GM12892 (cell line): ENCODE measurements at regions not wholly inside any gene's neighbourhood (a gene's known extent, or its start where the extent isn't known, plus 50 kb on each side); places are given as distances from the start of the nearest gene placed in this dataset.
"Not testable (repeated sequence)": the region's sequence is repeated elsewhere in the genome, so short reads cannot be mapped to it uniquely, and the experiment has no call there.

Experiments used
- DNase-seq: peaks from one replicate; pipeline ENCODE4 v3.0.0; 2011; ENCODE audit not compliant: insufficient read length
- FAIRE-seq: peaks from 2 replicates; lab custom pipeline; 2011; peaks lifted over from hg19 to GRCh38; lab: Jason Lieb, UNC
- POLR2A ChIP-seq: IDR thresholded peaks from 2 replicates; pipeline ENCODE4 v1.6.1; 2011; ENCODE audit warnings: low read depth, low read length, control low read depth
- POLR2AphosphoS5 ChIP-seq: IDR thresholded peaks from 2 replicates; pipeline ENCODE4 v1.6.1; 2011; ENCODE audit warnings: low read depth, low read length, control low read depth
- TAF1 ChIP-seq: IDR thresholded peaks from 2 replicates; pipeline ENCODE4 v1.6.1; 2011; ENCODE audit warnings: low read depth, mild to moderate bottlenecking, control low read depth, low read length, borderline replicate concordance

- no peak for FAIRE-seq
- TF ChIP-seq POLR2AphosphoS5 (no peak), POLR2A (no peak), TAF1 (no peak)
- no peak for DNase-seq
These were observed 134.1 kb upstream of the LMNTD1 start for GRCh38 chr12:25687226-25687625.

- FAIRE-seq, DNase-seq: not testable (repeated sequence)
These were observed 135.8 kb upstream of the LMNTD1 start for GRCh38 chr12:25688851-25689250.

- no peak for DNase-seq
- FAIRE-seq, result no peak
- TF ChIP-seq TAF1 (no peak), POLR2A (no peak), POLR2AphosphoS5 (no peak)
These were observed 137.0 kb upstream of the LMNTD1 start for GRCh38 chr12:25689996-25690501.

- TF ChIP-seq TAF1 (no peak), POLR2AphosphoS5 (no peak), POLR2A (no peak)
- no peak for DNase-seq
- no peak for FAIRE-seq
These were observed 138.1 kb upstream of the LMNTD1 start for GRCh38 chr12:25690996-25691864.

- no peak for TF ChIP-seq POLR2AphosphoS5
- no peak for TF ChIP-seq POLR2A
- TF ChIP-seq TAF1, result no peak
- FAIRE-seq (no peak), DNase-seq (no peak)
These were observed 138.7 kb upstream of the LMNTD1 start for GRCh38 chr12:25691865-25692114.

DNA sequence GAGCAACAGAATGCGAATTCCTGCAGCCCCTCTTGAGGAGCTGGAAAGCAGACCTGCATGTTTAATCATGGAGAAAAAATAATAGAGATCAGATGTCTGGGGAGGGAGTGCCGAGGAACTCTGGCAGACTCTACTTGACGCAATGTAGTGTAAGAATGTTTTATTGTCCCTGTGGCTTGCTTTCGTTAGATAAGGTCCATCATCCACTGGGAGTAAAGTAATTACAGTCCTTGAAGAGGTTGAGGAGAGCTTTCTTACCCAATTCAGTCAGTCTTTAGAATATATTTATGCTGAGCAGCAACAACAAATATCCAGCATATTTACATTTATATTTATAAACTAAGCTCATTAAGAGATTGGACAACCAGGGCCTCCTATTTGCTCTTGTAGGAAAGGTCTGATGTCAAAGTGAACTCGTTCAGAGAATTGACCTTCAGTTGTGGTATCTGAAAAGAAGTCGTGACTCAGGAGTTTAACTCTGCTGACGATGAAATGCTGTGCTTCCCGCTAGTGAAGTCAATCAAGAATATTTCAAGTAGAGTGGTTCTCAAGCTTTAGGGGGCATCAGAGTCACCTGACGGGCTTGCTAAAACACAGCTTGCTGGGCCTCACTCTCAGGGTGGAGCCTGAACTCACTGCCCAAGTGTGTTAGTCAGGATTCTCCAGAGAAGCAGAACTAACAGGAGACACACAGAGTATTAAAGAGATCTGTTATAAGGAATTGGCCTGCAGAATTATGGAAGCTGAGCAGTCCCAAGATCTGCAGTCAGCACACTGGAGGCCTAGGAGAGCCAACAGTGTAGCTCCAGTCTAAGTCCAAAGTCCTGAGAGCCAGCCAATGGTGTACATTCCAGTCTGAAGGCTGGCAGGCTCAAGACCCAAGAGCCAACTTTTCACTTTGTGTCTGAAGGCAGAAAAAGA lies 139.3 kb upstream of the LMNTD1 start:
- DNase-seq (no peak), FAIRE-seq (no peak)
- no peak for TF ChIP-seq POLR2A
- TF ChIP-seq POLR2AphosphoS5, result no peak
- TF ChIP-seq TAF1, result no peak

DNA sequence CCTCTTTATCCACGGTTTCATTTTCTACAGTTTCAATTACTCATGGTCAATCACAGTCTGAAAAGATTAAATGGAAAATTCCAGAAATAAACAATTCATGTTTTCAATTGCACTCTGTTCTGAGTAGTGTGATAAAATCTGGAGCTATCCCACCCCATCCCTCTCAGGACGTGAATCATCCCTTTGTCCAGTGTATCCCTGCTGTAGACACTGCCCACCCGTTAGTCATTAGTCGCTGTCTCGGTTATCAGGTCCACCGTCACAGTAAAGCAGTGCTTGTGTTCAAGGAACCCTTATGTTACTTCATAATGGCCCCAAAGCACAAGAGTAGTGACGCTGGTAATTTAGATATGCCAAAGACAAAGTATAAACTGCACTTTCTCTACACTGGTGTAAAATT lies 141.0 kb upstream of the LMNTD1 start:
- no peak for DNase-seq
- FAIRE-seq, result no peak
- no peak for TF ChIP-seq POLR2A
- no peak for TF ChIP-seq POLR2AphosphoS5
- no peak for TF ChIP-seq TAF1

DNA sequence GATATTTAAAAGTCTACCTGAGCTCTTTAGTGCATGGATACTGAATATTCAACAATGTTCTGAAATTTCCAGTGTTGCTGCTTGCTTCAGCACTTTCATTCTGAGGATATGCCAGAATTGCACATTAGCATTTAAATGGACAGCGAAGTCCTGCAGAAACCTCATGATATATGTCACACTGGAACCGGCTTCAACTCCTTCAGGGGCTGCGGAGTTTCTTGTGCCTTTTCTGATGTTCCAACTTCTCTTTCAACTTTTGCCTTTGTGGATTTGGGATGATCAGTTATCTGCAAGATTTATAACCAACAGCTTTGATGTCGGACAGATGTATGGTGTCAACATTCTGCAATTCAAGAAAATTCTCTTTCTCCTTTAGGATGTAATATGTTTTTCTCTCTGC lies 142.5 kb upstream of the LMNTD1 start:
- DNase-seq, result no peak
- no peak for FAIRE-seq
- TF ChIP-seq POLR2A (no peak), TAF1 (no peak), POLR2AphosphoS5 (no peak)

DNA sequence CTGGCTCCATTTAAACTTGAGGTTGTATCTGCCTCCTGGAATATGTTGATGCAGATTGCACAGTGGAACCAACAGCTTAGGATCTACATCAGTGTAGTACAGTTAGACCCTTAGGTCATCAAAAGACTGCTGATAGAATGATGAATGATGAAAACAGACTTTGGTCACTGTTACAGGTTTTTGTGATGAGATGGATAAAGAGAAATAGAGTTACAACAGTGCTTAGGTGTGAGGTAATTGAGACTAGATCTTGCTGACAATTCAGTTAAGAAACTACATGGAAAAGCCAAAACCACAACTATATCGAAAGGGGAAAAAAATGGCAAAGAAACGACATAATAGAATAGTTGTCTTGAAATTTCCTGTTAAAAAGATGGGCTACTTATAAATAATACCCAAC lies 145.7 kb upstream of the LMNTD1 start:
- FAIRE-seq (no peak), DNase-seq (no peak)
- TF ChIP-seq TAF1, result no peak
- no peak for TF ChIP-seq POLR2A
- TF ChIP-seq POLR2AphosphoS5, result no peak

DNA sequence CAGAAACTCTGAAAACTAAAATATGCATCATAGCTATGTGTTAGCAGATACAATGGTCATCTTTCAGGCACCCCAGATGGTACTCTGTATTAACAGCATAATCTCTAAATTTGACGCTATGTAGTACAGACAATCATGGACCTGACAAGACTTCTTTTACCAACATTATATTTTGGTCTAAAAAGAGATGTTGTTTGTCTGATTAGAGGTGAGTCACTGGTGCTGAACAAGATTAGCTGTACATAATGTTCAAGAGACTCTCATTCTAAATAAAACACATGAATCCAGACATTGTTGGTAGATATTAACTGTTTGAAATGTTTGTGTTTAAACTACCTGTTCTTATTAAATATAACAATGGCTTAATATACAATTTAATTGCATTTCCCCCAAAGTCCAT lies 146.4 kb upstream of the LMNTD1 start:
- DNase-seq, result no peak
- no peak for TF ChIP-seq POLR2A
- TF ChIP-seq TAF1, result no peak
- no peak for TF ChIP-seq POLR2AphosphoS5
- no peak for FAIRE-seq

DNA sequence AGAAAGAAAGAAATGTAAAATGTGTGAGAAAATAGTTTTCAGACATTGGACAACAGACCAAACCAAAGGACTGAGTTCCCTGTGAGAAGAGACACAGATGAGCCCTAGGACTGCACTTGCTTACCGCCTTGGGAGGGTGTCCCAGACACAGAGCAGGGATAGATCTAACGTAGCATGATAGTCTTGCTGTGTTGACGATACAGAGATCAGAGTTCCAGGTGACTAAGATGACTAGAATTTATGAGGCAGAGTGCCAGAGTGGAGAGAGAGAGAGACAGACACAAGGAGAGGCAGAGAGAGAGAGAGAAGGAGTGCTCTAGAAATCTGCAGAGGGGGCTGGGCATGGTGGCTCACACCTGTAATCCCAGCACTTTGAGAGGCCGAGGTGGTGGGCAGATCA lies 148.2 kb upstream of the LMNTD1 start:
- no peak for FAIRE-seq
- no peak for DNase-seq
- TF ChIP-seq TAF1 (no peak), POLR2AphosphoS5 (no peak)
